Transverse colon (tissue), 4 donors: ENCODE measurements at regions not wholly inside any gene's neighbourhood (a gene's known extent, or its start where the extent isn't known, plus 50 kb on each side); places are given as distances from the start of the nearest gene placed in this dataset.

Experiments used
- DNase-seq: peaks from one replicate; pipeline ENCODE4 v3.0.0-alpha.2; 2019
- H3K27ac ChIP-seq, 4 donors: fragments of 200-600 bp; sonication (generic); 2 replicates each; pipeline ENCODE4 v1.5.1; 2016 to 2018; ENCODE audit warnings: inconsistent platforms in 4 of 4
- H3K27me3 ChIP-seq: fragments of 200-600 bp; sonication (generic); 2 replicates; pipeline ENCODE4 v1.5.1; 2017; ENCODE audit warnings: inconsistent platforms
- H3K36me3 ChIP-seq, 4 donors: fragments of 200-600 bp; sonication (generic); 2 replicates each; pipeline ENCODE4 v1.5.1; 2017 to 2019; ENCODE audit warnings: inconsistent platforms in 4 of 4
- H3K4me1 ChIP-seq, 4 donors: fragments of 200-600 bp; sonication (generic); 2 replicates each; pipeline ENCODE4 v1.5.1; 2017 to 2020; ENCODE audit warnings: inconsistent platforms in 4 of 4
- H3K4me3 ChIP-seq, 4 donors: fragments of 200-600 bp; sonication (generic); 1 replicate in 1 of 4; 2 replicates in 3 of 4; pipeline versions ENCODE4 v1.5.1 to v1.6.1; 2017 to 2019; ENCODE audit warnings: inconsistent platforms in 4 of 4
- H3K9me3 ChIP-seq, 2 donors: fragments of 200-600 bp; sonication (generic); 2 replicates each; pipeline ENCODE4 v1.5.1; 2017 to 2019; ENCODE audit warnings: inconsistent platforms in 2 of 2
- EP300 ChIP-seq: sonication (generic); formaldehyde crosslinking; IDR thresholded peaks from one replicate; pipeline ENCODE4 v1.6.1; 2017; ENCODE audit warnings: antibody characterized with exemption, low read depth
- POLR2A ChIP-seq: fragments of 450-650 bp; IDR thresholded peaks from one replicate; pipeline ENCODE4 v1.6.1; 2016; ENCODE audit warnings: antibody characterized with exemption, mild to moderate bottlenecking, moderate library complexity
- POLR2AphosphoS5 ChIP-seq, 3 donors: sonication (generic); formaldehyde crosslinking; IDR thresholded peaks; one replicate each; pipeline ENCODE4 v1.6.1; 2016; ENCODE audit warnings: antibody characterized with exemption in 3 of 3
- WGBS, 2 donors: methylation state at CpG; one replicate each; pipeline ENCODE4 v1.1.5; 2018; ENCODE audit warnings: low coverage in 1 of 2; 5-methylcytosine and 5-hydroxymethylcytosine counted together
- in situ Hi-C, 4 donors: fragments of 200-750 bp; cut with MboI; loops; one replicate each; pipeline versions ENCODE4 v1.15.0 to v1.15.1; 2017; ENCODE audit warnings: low sequenced_read_pairs in 3 of 4, low pct_ligation_motif_present in 1 of 4, low pct_unique_long_range_greater_than_20kb in 1 of 4
- intact Hi-C: fragments of 100-400 bp; cut with DNase I; formaldehyde crosslinking; loops from one replicate; pipeline ENCODE4 v1.15.1; 2023; ENCODE audit warnings: low total_unique reads
- TF ChIP-seq, protein P1 (sequence below), 5 experiments: fragments of 200-600 bp in 3 of 5; fragments of 450-650 bp in 2 of 5; sonication (generic) in 3 of 5; IDR thresholded peaks; 1 replicate in 2 of 5; 2 replicates in 3 of 5; pipeline ENCODE4 v1.5.1; 2016 to 2017; ENCODE audit warnings: antibody characterized with exemption in 5 of 5, inconsistent platforms in 3 of 5, mild to moderate bottlenecking in 2 of 5, moderate library complexity in 1 of 5

DNA sequence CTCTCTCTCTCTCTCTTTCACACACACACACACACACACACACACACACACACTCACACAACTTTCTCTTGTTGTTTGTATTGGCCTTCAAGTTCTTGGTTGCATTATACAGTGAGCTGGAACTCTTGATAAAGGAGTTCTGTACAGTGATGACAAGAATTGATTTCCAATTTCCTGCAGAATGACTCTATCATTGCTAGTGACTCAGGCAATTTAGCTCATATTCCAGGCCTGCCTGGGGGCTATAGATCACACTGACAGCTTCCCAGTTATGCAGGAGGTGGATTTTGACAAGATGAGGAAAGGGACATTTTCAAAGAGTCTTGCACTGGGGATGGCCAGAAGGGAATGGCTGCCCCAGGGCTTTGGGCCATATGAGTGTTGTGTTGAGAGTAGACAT lies 508.8 kb downstream of the TYW1 start:
- in situ Hi-C loops (no loop called here), intact Hi-C loops (no loop called here)
- no peaks in the 10 kb centered on the region for H3K27me3 ChIP-seq
- H3K9me3 ChIP-seq: no peaks in the 10 kb centered on the region
- no peaks in the 10 kb centered on the region for H3K4me1 ChIP-seq
- H3K4me3 ChIP-seq: no peak overlapping the region
- H3K36me3 ChIP-seq: no peaks in the 10 kb centered on the region
- TF ChIP-seq POLR2AphosphoS5 (IDR thresholded peaks at IDR 0.05) (no peak), EP300 (no peak), POLR2A (no peak)
- TF ChIP-seq, protein P1, sequence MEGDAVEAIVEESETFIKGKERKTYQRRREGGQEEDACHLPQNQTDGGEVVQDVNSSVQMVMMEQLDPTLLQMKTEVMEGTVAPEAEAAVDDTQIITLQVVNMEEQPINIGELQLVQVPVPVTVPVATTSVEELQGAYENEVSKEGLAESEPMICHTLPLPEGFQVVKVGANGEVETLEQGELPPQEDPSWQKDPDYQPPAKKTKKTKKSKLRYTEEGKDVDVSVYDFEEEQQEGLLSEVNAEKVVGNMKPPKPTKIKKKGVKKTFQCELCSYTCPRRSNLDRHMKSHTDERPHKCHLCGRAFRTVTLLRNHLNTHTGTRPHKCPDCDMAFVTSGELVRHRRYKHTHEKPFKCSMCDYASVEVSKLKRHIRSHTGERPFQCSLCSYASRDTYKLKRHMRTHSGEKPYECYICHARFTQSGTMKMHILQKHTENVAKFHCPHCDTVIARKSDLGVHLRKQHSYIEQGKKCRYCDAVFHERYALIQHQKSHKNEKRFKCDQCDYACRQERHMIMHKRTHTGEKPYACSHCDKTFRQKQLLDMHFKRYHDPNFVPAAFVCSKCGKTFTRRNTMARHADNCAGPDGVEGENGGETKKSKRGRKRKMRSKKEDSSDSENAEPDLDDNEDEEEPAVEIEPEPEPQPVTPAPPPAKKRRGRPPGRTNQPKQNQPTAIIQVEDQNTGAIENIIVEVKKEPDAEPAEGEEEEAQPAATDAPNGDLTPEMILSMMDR (IDR thresholded peaks at IDR 0.05): no peak
- no peak overlapping the region for H3K27ac ChIP-seq
- no peak for DNase-seq

DNA sequence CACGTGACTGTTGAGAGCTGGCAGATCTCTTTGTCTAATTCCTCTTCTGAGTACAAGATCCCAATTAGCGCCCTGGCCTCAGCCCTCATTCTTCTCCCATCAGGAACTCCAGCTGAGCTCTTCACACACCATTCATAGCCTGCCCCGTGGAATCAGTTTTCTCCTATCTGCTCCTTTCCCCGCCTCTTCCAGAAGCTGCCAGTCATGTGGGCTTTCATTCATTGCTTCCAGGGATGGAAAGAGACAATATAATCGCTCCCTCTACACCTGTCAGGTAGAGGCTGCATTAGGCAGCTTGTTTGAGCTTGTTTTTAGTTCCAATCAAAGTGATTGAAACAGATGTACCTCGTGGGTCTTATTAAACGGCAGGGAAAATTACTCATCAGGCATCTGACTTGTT lies 515.8 kb downstream of the TYW1 start:
- DNase-seq: no peak
- in situ Hi-C loops (no loop called here), intact Hi-C loops (no loop called here)
- no peak overlapping the region for H3K4me3 ChIP-seq
- H3K4me1 ChIP-seq: no peaks in the 10 kb centered on the region
- H3K27me3 ChIP-seq: no peaks in the 10 kb centered on the region
- H3K36me3 ChIP-seq: no peaks in the 10 kb centered on the region
- H3K27ac ChIP-seq: no peak overlapping the region
- H3K9me3 ChIP-seq: no peaks in the 10 kb centered on the region
- WGBS, 2 donors: 57 to 62% methylated on average over 7 of the region's 7 CpGs
- no peak for TF ChIP-seq POLR2A
- TF ChIP-seq, protein P1 (IDR thresholded peaks at IDR 0.05): no peak
- TF ChIP-seq EP300: no peak
- TF ChIP-seq POLR2AphosphoS5 (IDR thresholded peaks at IDR 0.05): no peak

DNA sequence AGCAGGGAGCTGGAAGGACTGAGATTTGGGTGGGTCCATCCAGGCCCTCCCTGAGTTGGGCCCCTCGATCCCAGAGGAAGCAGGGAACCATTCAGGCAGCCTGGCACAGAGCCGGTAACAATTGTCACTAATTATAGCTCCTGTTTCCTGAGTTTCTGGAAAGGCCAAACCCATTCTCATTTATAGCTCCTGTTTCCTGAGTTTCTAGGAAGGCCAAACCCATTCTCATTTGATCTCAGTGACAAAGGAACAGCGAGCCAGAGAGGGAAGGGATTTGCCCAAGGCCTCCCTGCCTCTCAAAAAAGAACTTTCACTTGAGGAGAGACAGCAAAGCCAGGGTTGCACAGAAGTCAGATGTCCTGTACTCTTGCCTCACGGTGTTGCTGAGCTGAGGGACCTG lies 521.9 kb downstream of the TYW1 start:
- intact Hi-C loops (no loop called here), in situ Hi-C loops (no loop called here)
- Histone ChIP-seq H3K27ac (no peak overlapping the region), H3K4me3 (no peak overlapping the region), H3K27me3 (no peaks in the 10 kb centered on the region), H3K4me1 (no peaks in the 10 kb centered on the region), H3K9me3 (no peaks in the 10 kb centered on the region), H3K36me3 (no peaks in the 10 kb centered on the region)
- WGBS, 2 donors: 29 to 41% methylated on average over 1 to 4 of the region's 4 CpGs
- TF ChIP-seq, protein P1 (IDR thresholded peaks at IDR 0.05): no peak
- TF ChIP-seq EP300: no peak
- TF ChIP-seq POLR2AphosphoS5 (IDR thresholded peaks at IDR 0.05): no peak
- no peak for TF ChIP-seq POLR2A
- DNase-seq: no peak

DNA sequence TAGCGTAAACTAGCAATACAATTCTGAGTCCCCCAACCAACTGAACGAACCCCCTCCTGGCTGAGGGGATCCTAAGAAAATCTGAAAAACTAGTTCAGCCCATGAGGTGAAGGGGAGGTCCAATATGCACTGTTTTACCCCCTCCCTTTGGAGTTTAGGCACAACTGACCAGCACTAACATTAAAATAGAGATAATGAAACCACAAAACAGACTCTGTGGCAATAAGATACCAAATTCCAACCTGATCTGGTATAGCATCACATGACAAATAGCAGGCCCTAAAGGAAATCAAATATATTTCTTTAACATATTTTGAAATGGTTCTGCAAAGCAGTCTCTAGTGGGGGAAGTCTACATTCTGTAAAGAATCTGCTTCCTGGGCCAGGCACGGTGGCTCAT lies 522.5 kb downstream of the TYW1 start:
- no peaks in the 10 kb centered on the region for H3K9me3 ChIP-seq
- 72 to 86% methylated on average over 1 to 3 of the region's 3 CpGs for WGBS, 2 donors
- in situ Hi-C loops: no loop called here
- DNase-seq: no peak
- H3K27ac ChIP-seq: no peak overlapping the region
- TF ChIP-seq EP300 (no peak), POLR2AphosphoS5 (IDR thresholded peaks at IDR 0.05) (no peak), POLR2A (no peak)
- TF ChIP-seq, protein P1 (IDR thresholded peaks at IDR 0.05): no peak
- intact Hi-C loops: no loop called here
- no peaks in the 10 kb centered on the region for H3K27me3 ChIP-seq
- H3K4me3 ChIP-seq: no peak overlapping the region
- no peaks in the 10 kb centered on the region for H3K4me1 ChIP-seq
- H3K36me3 ChIP-seq: no peaks in the 10 kb centered on the region
